HEK293 (cell line): ENCODE measurements at regions not wholly inside any gene's neighbourhood (a gene's known extent, or its start where the extent isn't known, plus 50 kb on each side); places are given as distances from the start of the nearest gene placed in this dataset.

Source experiments
- CTCF ChIA-PET: fragments of 350-600 bp; formaldehyde crosslinking; extraction: SDS; loops from one replicate; lab custom pipeline; 2021; ENCODE audit warnings: antibody characterized with exemption; lab: Yijun Ruan, JAX
- POLR2A ChIA-PET: fragments of 300-600 bp; formaldehyde crosslinking; extraction: SDS; loops from one replicate; lab custom pipeline; 2020; ENCODE audit warnings: antibody characterized with exemption, inconsistent platforms; lab: Yijun Ruan, JAX
- H3K27ac ChIP-seq: fragments of 200-500 bp; sonication (Bioruptor generic); 2 replicates; pipeline ENCODE4 v1.5.1; 2014; ENCODE audit warnings: low read depth, low read length, control low read depth, inconsistent platforms; ENCODE audit errors: extremely low read depth
- H3K36me3 ChIP-seq, 2 experiments: fragments of 200-500 bp in 1 of 2; sonication (Bioruptor generic) in 1 of 2; 1 replicate in 1 of 2; 2 replicates in 1 of 2; pipeline ENCODE4 v1.5.1; 2014 to 2017; ENCODE audit warnings: inconsistent platforms in 2 of 2, low read length in 2 of 2; ENCODE audit not compliant: control insufficient read depth in 2 of 2, insufficient read depth in 1 of 2
- H3K4me1 ChIP-seq: fragments of 200-500 bp; sonication (Bioruptor generic); 2 replicates; pipeline ENCODE4 v1.5.1; 2014; ENCODE audit warnings: mild to moderate bottlenecking, low read length, inconsistent platforms; ENCODE audit not compliant: control insufficient read depth, insufficient read depth
- H3K4me3 ChIP-seq: 2 replicates; pipeline ENCODE4 v1.5.1; 2011; ENCODE audit warnings: low read depth, mild to moderate bottlenecking, control low read depth, low read length, moderate library complexity
- H3K9me3 ChIP-seq: fragments of 200-500 bp; sonication (Bioruptor generic); 2 replicates; pipeline ENCODE4 v1.5.1; 2014; ENCODE audit warnings: low read depth, low read length, inconsistent platforms; ENCODE audit not compliant: control insufficient read depth, insufficient read depth
- HOXD13 ChIP-seq: sonication (generic); formaldehyde crosslinking; IDR thresholded peaks from 2 replicates; pipeline ENCODE4 v1.8.0; 2022; ENCODE audit warnings: missing genetic modification reagents, borderline replicate concordance
- KLF7 ChIP-seq: fragments of 450-650 bp; formaldehyde crosslinking; IDR thresholded peaks from 2 replicates; pipeline ENCODE4 v1.5.1; 2016; ENCODE audit warnings: missing biosample characterization, missing genetic modification characterization, borderline replicate concordance
- RBAK ChIP-seq: fragments of 450-650 bp; formaldehyde crosslinking; IDR thresholded peaks from 2 replicates; pipeline ENCODE4 v1.5.1; 2016; ENCODE audit warnings: missing biosample characterization, missing genetic modification characterization
- SCRT2 ChIP-seq: fragments of 450-650 bp; formaldehyde crosslinking; IDR thresholded peaks from 2 replicates; pipeline ENCODE4 v1.5.1; 2016; ENCODE audit warnings: missing biosample characterization, missing genetic modification characterization
- SP2 ChIP-seq: fragments of 450-650 bp; formaldehyde crosslinking; IDR thresholded peaks from 2 replicates; pipeline ENCODE4 v1.5.1; 2016; ENCODE audit warnings: missing biosample characterization, missing genetic modification characterization
- YY1 ChIP-seq: fragments of 450-650 bp; formaldehyde crosslinking; IDR thresholded peaks from 2 replicates; pipeline ENCODE4 v1.5.1; 2018; ENCODE audit warnings: missing biosample characterization, missing genetic modification characterization
- ZBTB1 ChIP-seq: fragments of 450-650 bp; formaldehyde crosslinking; IDR thresholded peaks from 2 replicates; pipeline ENCODE4 v1.5.1; 2016; ENCODE audit warnings: missing biosample characterization, missing genetic modification characterization
- ZIC2 ChIP-seq: fragments of 450-650 bp; formaldehyde crosslinking; IDR thresholded peaks from 2 replicates; pipeline ENCODE4 v1.5.1; 2016; ENCODE audit warnings: missing biosample characterization, missing genetic modification characterization
- ZNF184 ChIP-seq: fragments of 450-650 bp; IDR thresholded peaks from 2 replicates; pipeline ENCODE4 v1.5.1; 2018; ENCODE audit warnings: missing biosample characterization, mild to moderate bottlenecking, missing genetic modification characterization
- ZNF211 ChIP-seq: fragments of 450-650 bp; formaldehyde crosslinking; IDR thresholded peaks from 2 replicates; pipeline ENCODE4 v1.5.1; 2016; ENCODE audit warnings: low read depth, missing biosample characterization, missing genetic modification characterization
- ZNF223 ChIP-seq: fragments of 450-650 bp; formaldehyde crosslinking; IDR thresholded peaks from 2 replicates; pipeline ENCODE4 v1.5.1; 2016; ENCODE audit warnings: missing biosample characterization, missing genetic modification characterization
- ZNF274 ChIP-seq, 2 experiments: fragments of 200-500 bp in 1 of 2; fragments of 450-650 bp in 1 of 2; sonication (Bioruptor generic) in 1 of 2; formaldehyde crosslinking in 1 of 2; IDR thresholded peaks; 2 replicates each; pipeline versions ENCODE4 v1.5.1 to v1.6.1; 2014 to 2016; ENCODE audit warnings: borderline replicate concordance in 1 of 2, inconsistent platforms in 1 of 2, low read length in 1 of 2, missing biosample characterization in 1 of 2, missing genetic modification characterization in 1 of 2
- ZNF404 ChIP-seq: fragments of 450-650 bp; formaldehyde crosslinking; IDR thresholded peaks from 2 replicates; pipeline ENCODE4 v1.5.1; 2017; ENCODE audit warnings: missing biosample characterization, missing genetic modification characterization
- ZNF514 ChIP-seq: fragments of 450-650 bp; formaldehyde crosslinking; IDR thresholded peaks from 2 replicates; pipeline ENCODE4 v1.5.1; 2016; ENCODE audit warnings: missing biosample characterization, missing genetic modification characterization
- ZNF701 ChIP-seq: fragments of 450-650 bp; formaldehyde crosslinking; IDR thresholded peaks from 2 replicates; pipeline ENCODE4 v1.5.1; 2016; ENCODE audit warnings: missing biosample characterization, missing genetic modification characterization
- ZSCAN30 ChIP-seq: fragments of 450-650 bp; IDR thresholded peaks from 2 replicates; pipeline ENCODE4 v1.5.1; 2018; ENCODE audit warnings: missing biosample characterization, mild to moderate bottlenecking, missing genetic modification characterization, moderate library complexity
- TF ChIP-seq, protein P1 (sequence below): fragments of 450-650 bp; formaldehyde crosslinking; IDR thresholded peaks from 2 replicates; pipeline ENCODE4 v1.5.1; 2016; ENCODE audit warnings: missing biosample characterization, missing genetic modification characterization
- TF ChIP-seq, protein P2 (sequence below): fragments of 450-650 bp; formaldehyde crosslinking; IDR thresholded peaks from 2 replicates; pipeline ENCODE4 v1.5.1; 2016; ENCODE audit warnings: missing biosample characterization, missing genetic modification characterization
- TF ChIP-seq, protein P3 (sequence below): fragments of 450-650 bp; formaldehyde crosslinking; IDR thresholded peaks from 2 replicates; pipeline ENCODE4 v1.5.1; 2017; ENCODE audit warnings: missing biosample characterization, mild to moderate bottlenecking, missing genetic modification characterization, moderate library complexity
- TF ChIP-seq, protein P4 (sequence below): fragments of 450-650 bp; formaldehyde crosslinking; IDR thresholded peaks from 2 replicates; pipeline ENCODE4 v1.5.1; 2016; ENCODE audit warnings: missing biosample characterization, missing genetic modification characterization
- TF ChIP-seq, protein P5 (sequence below): fragments of 450-650 bp; formaldehyde crosslinking; IDR thresholded peaks from 2 replicates; pipeline ENCODE4 v1.5.1; 2016; ENCODE audit warnings: missing biosample characterization, missing genetic modification characterization, low read depth

DNA sequence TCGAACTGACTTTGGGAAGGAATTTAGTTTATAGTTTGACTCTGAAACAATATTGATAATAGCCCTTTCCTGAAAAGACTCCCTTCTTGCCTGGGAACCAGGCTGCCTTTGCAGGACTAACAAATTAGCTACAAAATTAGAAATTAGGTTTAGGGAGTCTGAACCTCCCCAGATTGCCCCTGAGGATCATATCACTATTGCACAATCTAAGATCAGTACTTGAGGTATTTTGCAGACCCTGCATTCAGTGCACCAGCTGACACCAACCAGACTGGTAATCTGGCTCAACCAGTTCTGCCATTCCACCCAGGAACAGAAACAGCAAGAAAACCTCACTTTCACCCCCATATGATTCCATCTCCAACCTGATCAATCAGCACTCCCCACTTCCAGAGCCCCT lies 131.8 kb upstream of the GALNT5 start:
- H3K9me3 ChIP-seq = no peaks in the 10 kb centered on the region
- H3K4me3 ChIP-seq = no peak overlapping the region
- H3K4me1 ChIP-seq = no peaks in the 10 kb centered on the region
- ChIA-PET POLR2A (no interaction called here), CTCF (no interaction called here)
- H3K36me3 ChIP-seq = no peaks in the 10 kb centered on the region
- no peak overlapping the region for H3K27ac ChIP-seq
- no peak for TF ChIP-seq SCRT2
- TF ChIP-seq HOXD13 (CRISPR knock-in tag) = no peak
- no peak for TF ChIP-seq ZNF184 (tag by site-specific recombination)
- no peak for TF ChIP-seq ZNF274 (IDR thresholded peaks at IDR 0.05; ENCODE audit: low read length)
- no peak for TF ChIP-seq ZNF274 (tag by site-specific recombination; IDR thresholded peaks at IDR 0.05; ENCODE audit: borderline replicate concordance)
- TF ChIP-seq ZNF223 (tag by site-specific recombination) = no peak
- no peak for TF ChIP-seq ZNF701 (tag by site-specific recombination)
- TF ChIP-seq SP2 = no peak

DNA sequence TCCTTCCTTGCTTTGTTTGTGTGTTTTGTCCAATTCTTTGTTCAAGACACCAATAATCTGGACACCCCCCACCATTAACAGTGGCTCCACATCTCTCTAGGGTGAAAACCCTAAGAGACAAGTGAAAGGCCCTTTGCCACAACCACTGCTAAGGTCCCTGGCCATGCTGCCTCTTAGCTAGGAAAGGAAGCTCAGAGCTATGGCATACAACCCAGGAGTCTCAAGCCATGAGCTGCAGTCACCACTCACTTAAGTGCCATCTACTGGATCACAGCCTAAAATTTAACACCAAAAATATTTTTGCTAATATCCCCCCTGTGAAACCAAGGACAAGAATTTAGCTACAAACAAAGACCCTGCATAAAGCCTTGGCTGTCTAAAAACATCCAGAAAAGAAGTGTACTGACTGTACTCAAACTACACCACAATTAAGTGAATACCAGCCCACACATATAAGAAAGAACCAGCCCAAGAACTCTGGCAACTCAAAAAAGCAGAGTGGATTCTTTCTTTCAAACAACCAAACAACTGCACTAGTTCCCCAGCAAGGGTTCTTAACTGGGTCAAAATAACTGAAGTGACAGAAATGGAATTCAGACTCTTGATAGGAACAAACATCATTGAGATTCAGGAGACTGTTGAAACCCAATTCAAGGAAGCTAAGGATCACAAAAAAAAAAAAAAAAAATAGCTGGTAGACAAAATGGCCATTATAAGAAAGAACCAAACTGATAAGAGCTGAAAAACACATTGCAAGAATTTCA lies 130.1 kb upstream of the GALNT5 start:
- Histone ChIP-seq H3K27ac (no peak overlapping the region), H3K9me3 (no peaks in the 10 kb centered on the region), H3K4me1 (no peaks in the 10 kb centered on the region), H3K4me3 (no peak overlapping the region), H3K36me3 (no peaks in the 10 kb centered on the region)
- CTCF ChIA-PET = no interaction called here
- TF ChIP-seq, protein P1, sequence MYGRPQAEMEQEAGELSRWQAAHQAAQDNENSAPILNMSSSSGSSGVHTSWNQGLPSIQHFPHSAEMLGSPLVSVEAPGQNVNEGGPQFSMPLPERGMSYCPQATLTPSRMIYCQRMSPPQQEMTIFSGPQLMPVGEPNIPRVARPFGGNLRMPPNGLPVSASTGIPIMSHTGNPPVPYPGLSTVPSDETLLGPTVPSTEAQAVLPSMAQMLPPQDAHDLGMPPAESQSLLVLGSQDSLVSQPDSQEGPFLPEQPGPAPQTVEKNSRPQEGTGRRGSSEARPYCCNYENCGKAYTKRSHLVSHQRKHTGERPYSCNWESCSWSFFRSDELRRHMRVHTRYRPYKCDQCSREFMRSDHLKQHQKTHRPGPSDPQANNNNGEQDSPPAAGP = no peak
- TF ChIP-seq, protein P2, sequence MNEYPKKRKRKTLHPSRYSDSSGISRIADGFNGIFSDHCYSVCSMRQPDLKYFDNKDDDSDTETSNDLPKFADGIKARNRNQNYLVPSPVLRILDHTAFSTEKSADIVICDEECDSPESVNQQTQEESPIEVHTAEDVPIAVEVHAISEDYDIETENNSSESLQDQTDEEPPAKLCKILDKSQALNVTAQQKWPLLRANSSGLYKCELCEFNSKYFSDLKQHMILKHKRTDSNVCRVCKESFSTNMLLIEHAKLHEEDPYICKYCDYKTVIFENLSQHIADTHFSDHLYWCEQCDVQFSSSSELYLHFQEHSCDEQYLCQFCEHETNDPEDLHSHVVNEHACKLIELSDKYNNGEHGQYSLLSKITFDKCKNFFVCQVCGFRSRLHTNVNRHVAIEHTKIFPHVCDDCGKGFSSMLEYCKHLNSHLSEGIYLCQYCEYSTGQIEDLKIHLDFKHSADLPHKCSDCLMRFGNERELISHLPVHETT = no peak
- TF ChIP-seq ZIC2 (no peak), RBAK (no peak), KLF7 (no peak), ZSCAN30 (no peak), ZNF404 (tag by site-specific recombination) (no peak), YY1 (tag by site-specific recombination) (no peak), HOXD13 (CRISPR knock-in tag) (no peak), ZBTB1 (no peak), ZNF514 (no peak), ZNF211 (tag by site-specific recombination) (no peak)
- TF ChIP-seq, protein P3, sequence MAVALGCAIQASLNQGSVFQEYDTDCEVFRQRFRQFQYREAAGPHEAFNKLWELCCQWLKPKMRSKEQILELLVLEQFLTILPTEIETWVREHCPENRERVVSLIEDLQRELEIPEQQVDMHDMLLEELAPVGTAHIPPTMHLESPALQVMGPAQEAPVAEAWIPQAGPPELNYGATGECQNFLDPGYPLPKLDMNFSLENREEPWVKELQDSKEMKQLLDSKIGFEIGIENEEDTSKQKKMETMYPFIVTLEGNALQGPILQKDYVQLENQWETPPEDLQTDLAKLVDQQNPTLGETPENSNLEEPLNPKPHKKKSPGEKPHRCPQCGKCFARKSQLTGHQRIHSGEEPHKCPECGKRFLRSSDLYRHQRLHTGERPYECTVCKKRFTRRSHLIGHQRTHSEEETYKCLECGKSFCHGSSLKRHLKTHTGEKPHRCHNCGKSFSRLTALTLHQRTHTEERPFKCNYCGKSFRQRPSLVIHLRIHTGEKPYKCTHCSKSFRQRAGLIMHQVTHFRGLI (tag by site-specific recombination) = no peak
- TF ChIP-seq, protein P4, sequence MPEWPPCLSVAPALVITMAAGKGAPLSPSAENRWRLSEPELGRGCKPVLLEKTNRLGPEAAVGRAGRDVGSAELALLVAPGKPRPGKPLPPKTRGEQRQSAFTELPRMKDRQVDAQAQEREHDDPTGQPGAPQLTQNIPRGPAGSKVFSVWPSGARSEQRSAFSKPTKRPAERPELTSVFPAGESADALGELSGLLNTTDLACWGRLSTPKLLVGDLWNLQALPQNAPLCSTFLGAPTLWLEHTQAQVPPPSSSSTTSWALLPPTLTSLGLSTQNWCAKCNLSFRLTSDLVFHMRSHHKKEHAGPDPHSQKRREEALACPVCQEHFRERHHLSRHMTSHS = no peak
- TF ChIP-seq, protein P5, sequence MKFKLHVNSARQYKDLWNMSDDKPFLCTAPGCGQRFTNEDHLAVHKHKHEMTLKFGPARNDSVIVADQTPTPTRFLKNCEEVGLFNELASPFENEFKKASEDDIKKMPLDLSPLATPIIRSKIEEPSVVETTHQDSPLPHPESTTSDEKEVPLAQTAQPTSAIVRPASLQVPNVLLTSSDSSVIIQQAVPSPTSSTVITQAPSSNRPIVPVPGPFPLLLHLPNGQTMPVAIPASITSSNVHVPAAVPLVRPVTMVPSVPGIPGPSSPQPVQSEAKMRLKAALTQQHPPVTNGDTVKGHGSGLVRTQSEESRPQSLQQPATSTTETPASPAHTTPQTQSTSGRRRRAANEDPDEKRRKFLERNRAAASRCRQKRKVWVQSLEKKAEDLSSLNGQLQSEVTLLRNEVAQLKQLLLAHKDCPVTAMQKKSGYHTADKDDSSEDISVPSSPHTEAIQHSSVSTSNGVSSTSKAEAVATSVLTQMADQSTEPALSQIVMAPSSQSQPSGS (tag by site-specific recombination) = no peak
- POLR2A ChIA-PET = no interaction called here
